ENCODE measurements at regions not wholly inside any gene's neighbourhood (a gene's known extent, or its start where the extent isn't known, plus 50 kb on each side); places are given as distances from the start of the nearest gene placed in this dataset.
A peak's percentile ranks its signal among the peaks of the same experiment; 100 is the strongest.
"Not testable (repeated sequence)": the region's sequence is repeated elsewhere in the genome, so short reads cannot be mapped to it uniquely, and the experiment has no call there.

- H3K27ac ChIP-seq (ENCODE audit: low read depth in 1 of 2, low read length in 2 of 2): no peak overlapping the region
These were observed 93.1 kb upstream of the ZDHHC17 start for GRCh38 chr12:76670776-76671175.

GRCh38 chr12:76674669-76675315 lies 89.1 kb upstream of the ZDHHC17 start:
- H3K27me3 ChIP-seq (ENCODE audit: control insufficient read depth in 1 of 2, insufficient read depth in 2 of 2, low read length in 1 of 2): no peaks in the 10 kb centered on the region
- H3K9me3 ChIP-seq (ENCODE audit: control insufficient read depth, low read length): no peaks in the 10 kb centered on the region
- intact Hi-C loops (cut with DNase I): no loop called here
- no peaks in the 10 kb centered on the region for H3K4me1 ChIP-seq (ENCODE audit: control insufficient read depth in 1 of 2, insufficient read depth in 2 of 2, low read length in 2 of 2)
- DNase-seq: no peak
- WGBS, 2 donors: 89 to 99% methylated on average over 3 of the region's 3 CpGs
- no peak overlapping the region for H3K4me3 ChIP-seq (ENCODE audit: low read length in 2 of 2)
- no peak for ATAC-seq (ENCODE audit: low FRiP score)
- H3K27ac ChIP-seq (ENCODE audit: low read depth in 1 of 2, low read length in 2 of 2): no peak overlapping the region
- no peaks in the 10 kb centered on the region for H3K36me3 ChIP-seq (ENCODE audit: control insufficient read depth in 1 of 2, insufficient read depth in 2 of 2, low read length in 1 of 2)

More at GRCh38 chr12:76670776-76671175, 93.1 kb upstream of the ZDHHC17 start:
- H3K36me3 ChIP-seq (ENCODE audit: control insufficient read depth in 1 of 2, insufficient read depth in 2 of 2, low read length in 1 of 2): no peaks in the 10 kb centered on the region
- ATAC-seq (ENCODE audit: low FRiP score): no peak
- no peaks in the 10 kb centered on the region for H3K4me1 ChIP-seq (ENCODE audit: control insufficient read depth in 1 of 2, insufficient read depth in 2 of 2, low read length in 2 of 2)
- no peak for DNase-seq
- H3K4me3 ChIP-seq (ENCODE audit: low read length in 2 of 2): no peak overlapping the region
- H3K27me3 ChIP-seq (ENCODE audit: control insufficient read depth in 1 of 2, insufficient read depth in 2 of 2, low read length in 1 of 2): no peaks in the 10 kb centered on the region
- intact Hi-C loops (cut with DNase I): no loop called here
- H3K9me3 ChIP-seq (ENCODE audit: control insufficient read depth, low read length): peaks cover 3% of the 10 kb centered on the region
- 65 to 66% methylated on average over 1 of the region's 1 CpG for WGBS, 2 donors

GRCh38 chr12:76676261-76676660 lies 87.7 kb upstream of the ZDHHC17 start:
- H3K9me3 ChIP-seq (ENCODE audit: control insufficient read depth, low read length); H3K4me1 ChIP-seq (ENCODE audit: control insufficient read depth in 1 of 2, insufficient read depth in 2 of 2, low read length in 2 of 2); H3K27ac ChIP-seq (ENCODE audit: low read depth in 1 of 2, low read length in 2 of 2); H3K36me3 ChIP-seq (ENCODE audit: control insufficient read depth in 1 of 2, insufficient read depth in 2 of 2, low read length in 1 of 2); ATAC-seq (ENCODE audit: low FRiP score); intact Hi-C loops (cut with DNase I); H3K4me3 ChIP-seq (ENCODE audit: low read length in 2 of 2); DNase-seq; H3K27me3 ChIP-seq (ENCODE audit: control insufficient read depth in 1 of 2, insufficient read depth in 2 of 2, low read length in 1 of 2): not testable (repeated sequence)
- 92 to 95% methylated on average over 4 of the region's 4 CpGs for WGBS, 2 donors

- Histone ChIP-seq H3K9me3 (ENCODE audit: control insufficient read depth, low read length) (no peaks in the 10 kb centered on the region), H3K4me3 (ENCODE audit: low read length in 2 of 2) (no peak overlapping the region), H3K27me3 (ENCODE audit: control insufficient read depth in 1 of 2, insufficient read depth in 2 of 2, low read length in 1 of 2) (no peaks in the 10 kb centered on the region), H3K36me3 (ENCODE audit: control insufficient read depth in 1 of 2, insufficient read depth in 2 of 2, low read length in 1 of 2) (no peaks in the 10 kb centered on the region), H3K27ac (ENCODE audit: low read depth in 1 of 2, low read length in 2 of 2) (no peak overlapping the region), H3K4me1 (ENCODE audit: control insufficient read depth in 1 of 2, insufficient read depth in 2 of 2, low read length in 2 of 2) (no peaks in the 10 kb centered on the region)
- 87 to 94% methylated on average over 2 of the region's 2 CpGs for WGBS, 2 donors
- intact Hi-C loops (cut with DNase I): no loop called here
- no peak for DNase-seq
- no peak for ATAC-seq (ENCODE audit: low FRiP score)
These were observed 84.9 kb upstream of the ZDHHC17 start for GRCh38 chr12:76678992-76679391.

GRCh38 chr12:76679778-76680177 lies 84.1 kb upstream of the ZDHHC17 start:
- intact Hi-C loops (cut with DNase I): no loop called here
- Histone ChIP-seq H3K4me1 (ENCODE audit: control insufficient read depth in 1 of 2, insufficient read depth in 2 of 2, low read length in 2 of 2) (no peaks in the 10 kb centered on the region), H3K36me3 (ENCODE audit: control insufficient read depth in 1 of 2, insufficient read depth in 2 of 2, low read length in 1 of 2) (no peaks in the 10 kb centered on the region), H3K9me3 (ENCODE audit: control insufficient read depth, low read length) (no peaks in the 10 kb centered on the region), H3K27me3 (ENCODE audit: control insufficient read depth in 1 of 2, insufficient read depth in 2 of 2, low read length in 1 of 2) (no peaks in the 10 kb centered on the region), H3K4me3 (ENCODE audit: low read length in 2 of 2) (no peak overlapping the region), H3K27ac (ENCODE audit: low read depth in 1 of 2, low read length in 2 of 2) (no peak overlapping the region)
- WGBS, 2 donors: 13 to 16% methylated on average over 1 of the region's 1 CpG
- no peak for ATAC-seq (ENCODE audit: low FRiP score)
- DNase-seq: no peak

- H3K27ac ChIP-seq (ENCODE audit: low read depth in 1 of 2, low read length in 2 of 2): no peak overlapping the region
- intact Hi-C loops (cut with DNase I): no loop called here
- H3K27me3 ChIP-seq (ENCODE audit: control insufficient read depth in 1 of 2, insufficient read depth in 2 of 2, low read length in 1 of 2): no peaks in the 10 kb centered on the region
- 83 to 92% methylated on average over 2 of the region's 2 CpGs for WGBS, 2 donors
- no peaks in the 10 kb centered on the region for H3K36me3 ChIP-seq (ENCODE audit: control insufficient read depth in 1 of 2, insufficient read depth in 2 of 2, low read length in 1 of 2)
- H3K4me1 ChIP-seq (ENCODE audit: control insufficient read depth in 1 of 2, insufficient read depth in 2 of 2, low read length in 2 of 2): no peaks in the 10 kb centered on the region
- H3K4me3 ChIP-seq (ENCODE audit: low read length in 2 of 2): no peak overlapping the region
- no peak for DNase-seq
- no peaks in the 10 kb centered on the region for H3K9me3 ChIP-seq (ENCODE audit: control insufficient read depth, low read length)
- ATAC-seq (ENCODE audit: low FRiP score): no peak
These were observed 83.0 kb upstream of the ZDHHC17 start for GRCh38 chr12:76680940-76681339.

GRCh38 chr12:76685246-76685678 lies 78.7 kb upstream of the ZDHHC17 start:
- H3K27ac ChIP-seq (ENCODE audit: low read depth in 1 of 2, low read length in 2 of 2): no peak overlapping the region
- no peaks in the 10 kb centered on the region for H3K27me3 ChIP-seq (ENCODE audit: control insufficient read depth in 1 of 2, insufficient read depth in 2 of 2, low read length in 1 of 2)
- H3K4me3 ChIP-seq (ENCODE audit: low read length in 2 of 2): no peak overlapping the region
- no peaks in the 10 kb centered on the region for H3K36me3 ChIP-seq (ENCODE audit: control insufficient read depth in 1 of 2, insufficient read depth in 2 of 2, low read length in 1 of 2)
- WGBS, 2 donors: 0% methylated on average over 5 of the region's 5 CpGs
- H3K4me1 ChIP-seq (ENCODE audit: control insufficient read depth in 1 of 2, insufficient read depth in 2 of 2, low read length in 2 of 2): no peaks in the 10 kb centered on the region
- H3K9me3 ChIP-seq (ENCODE audit: control insufficient read depth, low read length): no peaks in the 10 kb centered on the region
- intact Hi-C loops (cut with DNase I): no loop called here
- no peak for DNase-seq
- peak; percentile 58 for ATAC-seq (ENCODE audit: low FRiP score)

- intact Hi-C loops (cut with DNase I): no loop called here
- Histone ChIP-seq H3K9me3 (ENCODE audit: control insufficient read depth, low read length) (no peaks in the 10 kb centered on the region), H3K27me3 (ENCODE audit: control insufficient read depth in 1 of 2, insufficient read depth in 2 of 2, low read length in 1 of 2) (no peaks in the 10 kb centered on the region), H3K4me1 (ENCODE audit: control insufficient read depth in 1 of 2, insufficient read depth in 2 of 2, low read length in 2 of 2) (no peaks in the 10 kb centered on the region), H3K36me3 (ENCODE audit: control insufficient read depth in 1 of 2, insufficient read depth in 2 of 2, low read length in 1 of 2) (no peaks in the 10 kb centered on the region), H3K4me3 (ENCODE audit: low read length in 2 of 2) (no peak overlapping the region), H3K27ac (ENCODE audit: low read depth in 1 of 2, low read length in 2 of 2) (no peak overlapping the region)
- no peak for ATAC-seq (ENCODE audit: low FRiP score)
- DNase-seq: no peak
- 8 to 14% methylated on average over 3 of the region's 3 CpGs for WGBS, 2 donors
These were observed 75.9 kb upstream of the ZDHHC17 start for GRCh38 chr12:76687981-76688380.

- Histone ChIP-seq H3K9me3 (ENCODE audit: control insufficient read depth, low read length) (no peaks in the 10 kb centered on the region), H3K27me3 (ENCODE audit: control insufficient read depth in 1 of 2, insufficient read depth in 2 of 2, low read length in 1 of 2) (no peaks in the 10 kb centered on the region), H3K36me3 (ENCODE audit: control insufficient read depth in 1 of 2, insufficient read depth in 2 of 2, low read length in 1 of 2) (no peaks in the 10 kb centered on the region), H3K4me1 (ENCODE audit: control insufficient read depth in 1 of 2, insufficient read depth in 2 of 2, low read length in 2 of 2) (no peaks in the 10 kb centered on the region), H3K27ac (ENCODE audit: low read depth in 1 of 2, low read length in 2 of 2) (no peak overlapping the region), H3K4me3 (ENCODE audit: low read length in 2 of 2) (no peak overlapping the region)
- DNase-seq (no peak), ATAC-seq (ENCODE audit: low FRiP score) (no peak)
- 84 to 86% methylated on average over 2 of the region's 2 CpGs for WGBS, 2 donors
- intact Hi-C loops (cut with DNase I): no loop called here
These were observed 75.3 kb upstream of the ZDHHC17 start for GRCh38 chr12:76688631-76689030.

Measured in aorta (tissue), 5 donors.